ENCODE measurements at regions not wholly inside any gene's neighbourhood (a gene's known extent, or its start where the extent isn't known, plus 50 kb on each side); places are given as distances from the start of the nearest gene placed in this dataset.

DNA sequence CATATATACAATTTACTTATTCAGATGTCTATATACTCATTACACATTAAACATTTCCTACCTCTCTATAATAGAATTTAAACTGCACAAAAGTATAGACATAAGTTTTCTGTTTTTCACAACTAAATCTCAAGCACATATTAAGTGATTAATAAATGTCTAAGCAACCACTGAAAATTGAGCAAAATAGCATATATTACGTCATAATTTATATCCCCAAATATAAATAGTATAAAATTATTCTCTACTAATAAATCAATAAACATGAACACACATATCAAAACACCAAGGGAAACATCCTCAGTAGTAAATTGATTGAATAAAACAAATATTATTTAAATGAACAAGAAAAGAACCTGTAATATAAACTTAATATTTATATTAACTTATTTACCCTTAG lies 865.1 kb downstream of the CDH18 start:
- H3K9me2 ChIP-seq (ENCODE audit: insufficient read depth) = no peaks in the 10 kb centered on the region
- peaks cover 6% of the 10 kb centered on the region; the same call in 2 of the 3 replicates for H3K9me3 Mint-ChIP-seq
- H2AFZ ChIP-seq = no peak overlapping the region
- no peaks in the 10 kb centered on the region for H3K27me3 Mint-ChIP-seq (ENCODE audit: insufficient read depth, low read depth, poor library complexity)
- no peaks in the 10 kb centered on the region for H3K79me2 ChIP-seq (replicated peaks; ENCODE audit: insufficient read depth)
- no peaks in the 10 kb centered on the region for H3K36me3 ChIP-seq (ENCODE audit: insufficient read depth)
- no peak overlapping the region for H3K4me3 Mint-ChIP-seq
- no peak overlapping the region for H3K4me3 ChIP-seq
- H3K27me3 ChIP-seq (ENCODE audit: insufficient read depth) = no peaks in the 10 kb centered on the region
- no peaks in the 10 kb centered on the region for H3K4me1 Mint-ChIP-seq
- H3K27ac Mint-ChIP-seq = no peak overlapping the region
- H4K20me1 ChIP-seq (replicated peaks; ENCODE audit: insufficient read depth) = no peaks in the 10 kb centered on the region; the same call in 1 of the 2 replicates
- peaks cover 5% of the 10 kb centered on the region; the same call in 1 of the 3 replicates for H3K36me3 Mint-ChIP-seq (ENCODE audit: low read depth)
- no peak for TF ChIP-seq EZH2phosphoT487 (IDR thresholded peaks at IDR 0.05; ENCODE audit: unreplicated experiment)
- TF ChIP-seq ZNF114 (CRISPR knock-in tag; IDR thresholded peaks at IDR 0.05) = no peak
- no peak overlapping the region for H3K27ac ChIP-seq (ENCODE audit: low read depth)
- DNase-seq (ENCODE audit: low spot score) = no peak
- no peak overlapping the region for H3K4me2 ChIP-seq
- H3K4me1 ChIP-seq (ENCODE audit: insufficient read depth) = no peaks in the 10 kb centered on the region
- H3F3A ChIP-seq (replicated peaks; ENCODE audit: low read depth) = no peaks in the 10 kb centered on the region
- no peak for ATAC-seq

DNA sequence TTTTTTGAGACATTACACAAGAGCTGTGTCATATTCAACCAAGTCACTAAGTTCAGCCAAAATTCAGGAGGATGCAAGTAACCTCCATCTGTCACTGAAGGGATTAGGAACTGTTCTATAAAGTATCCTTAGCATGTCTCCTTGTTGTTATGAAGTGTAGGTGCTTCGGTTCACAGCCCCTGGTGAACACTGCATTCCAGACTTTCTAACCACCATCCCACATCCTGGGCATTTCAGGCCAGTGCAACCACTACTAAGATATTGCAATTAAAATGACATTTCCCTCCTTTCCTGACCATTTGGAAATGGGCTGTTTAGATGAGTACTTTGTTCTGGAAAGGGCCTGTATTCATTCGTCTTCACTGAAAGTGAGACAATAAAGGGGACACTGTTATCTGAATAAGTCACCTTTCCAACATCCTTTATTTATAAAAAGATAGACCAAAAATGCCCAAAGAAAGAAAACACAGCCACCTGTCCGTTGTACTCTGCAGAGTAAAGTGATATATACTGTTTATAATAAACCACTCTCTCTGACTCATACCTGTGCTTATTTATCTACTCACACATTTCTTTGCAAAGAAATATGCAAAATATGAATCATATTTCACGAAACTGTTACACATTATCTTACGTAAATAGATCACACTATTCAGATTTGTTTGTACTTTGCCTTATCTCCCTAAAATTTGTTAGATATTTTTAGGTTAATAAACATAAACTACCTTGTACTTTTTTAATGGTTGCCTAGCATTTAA lies 861.9 kb downstream of the CDH18 start:
- Mint-ChIP-seq H3K4me3 (no peak overlapping the region), H3K27ac (no peak overlapping the region), H3K4me1 (no peaks in the 10 kb centered on the region), H3K9me3 (peaks cover 9% of the 10 kb centered on the region; the same call in 2 of the 3 replicates), H3K27me3 (ENCODE audit: insufficient read depth, low read depth, poor library complexity) (peaks cover 2% of the 10 kb centered on the region), H3K36me3 (ENCODE audit: low read depth) (peaks cover under 1% of the 10 kb centered on the region; the same call in 1 of the 3 replicates)
- Histone ChIP-seq H3K27me3 (ENCODE audit: insufficient read depth) (no peaks in the 10 kb centered on the region), H3K4me1 (ENCODE audit: insufficient read depth) (no peaks in the 10 kb centered on the region), H3K36me3 (ENCODE audit: insufficient read depth) (no peaks in the 10 kb centered on the region), H3K4me3 (no peak overlapping the region), H2AFZ (no peak overlapping the region), H3K9me2 (ENCODE audit: insufficient read depth) (0 out of 2 replicates have a peak, but pooled peaks cover 10% of the 10 kb centered on the region), H4K20me1 (replicated peaks; ENCODE audit: insufficient read depth) (no peaks in the 10 kb centered on the region; the same call in 1 of the 2 replicates), H3K79me2 (replicated peaks; ENCODE audit: insufficient read depth) (no peaks in the 10 kb centered on the region), H3K4me2 (no peak overlapping the region), H3F3A (replicated peaks; ENCODE audit: low read depth) (no peaks in the 10 kb centered on the region), H3K27ac (ENCODE audit: low read depth) (no peak overlapping the region)
- no peak for ATAC-seq
- no peak for DNase-seq (ENCODE audit: low spot score)
- TF ChIP-seq EZH2phosphoT487 (IDR thresholded peaks at IDR 0.05; ENCODE audit: unreplicated experiment) (no peak), CREB1 (CRISPR knock-in tag; IDR thresholded peaks at IDR 0.05; ENCODE audit: low read depth) (no peak), POLR2AphosphoS5 (IDR thresholded peaks at IDR 0.05; ENCODE audit: low read depth) (no peak)
- TF ChIP-seq, protein P1, sequence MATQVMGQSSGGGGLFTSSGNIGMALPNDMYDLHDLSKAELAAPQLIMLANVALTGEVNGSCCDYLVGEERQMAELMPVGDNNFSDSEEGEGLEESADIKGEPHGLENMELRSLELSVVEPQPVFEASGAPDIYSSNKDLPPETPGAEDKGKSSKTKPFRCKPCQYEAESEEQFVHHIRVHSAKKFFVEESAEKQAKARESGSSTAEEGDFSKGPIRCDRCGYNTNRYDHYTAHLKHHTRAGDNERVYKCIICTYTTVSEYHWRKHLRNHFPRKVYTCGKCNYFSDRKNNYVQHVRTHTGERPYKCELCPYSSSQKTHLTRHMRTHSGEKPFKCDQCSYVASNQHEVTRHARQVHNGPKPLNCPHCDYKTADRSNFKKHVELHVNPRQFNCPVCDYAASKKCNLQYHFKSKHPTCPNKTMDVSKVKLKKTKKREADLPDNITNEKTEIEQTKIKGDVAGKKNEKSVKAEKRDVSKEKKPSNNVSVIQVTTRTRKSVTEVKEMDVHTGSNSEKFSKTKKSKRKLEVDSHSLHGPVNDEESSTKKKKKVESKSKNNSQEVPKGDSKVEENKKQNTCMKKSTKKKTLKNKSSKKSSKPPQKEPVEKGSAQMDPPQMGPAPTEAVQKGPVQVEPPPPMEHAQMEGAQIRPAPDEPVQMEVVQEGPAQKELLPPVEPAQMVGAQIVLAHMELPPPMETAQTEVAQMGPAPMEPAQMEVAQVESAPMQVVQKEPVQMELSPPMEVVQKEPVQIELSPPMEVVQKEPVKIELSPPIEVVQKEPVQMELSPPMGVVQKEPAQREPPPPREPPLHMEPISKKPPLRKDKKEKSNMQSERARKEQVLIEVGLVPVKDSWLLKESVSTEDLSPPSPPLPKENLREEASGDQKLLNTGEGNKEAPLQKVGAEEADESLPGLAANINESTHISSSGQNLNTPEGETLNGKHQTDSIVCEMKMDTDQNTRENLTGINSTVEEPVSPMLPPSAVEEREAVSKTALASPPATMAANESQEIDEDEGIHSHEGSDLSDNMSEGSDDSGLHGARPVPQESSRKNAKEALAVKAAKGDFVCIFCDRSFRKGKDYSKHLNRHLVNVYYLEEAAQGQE (IDR thresholded peaks at IDR 0.05; ENCODE audit: unreplicated experiment) = no peak
- TF ChIP-seq, protein P2, sequence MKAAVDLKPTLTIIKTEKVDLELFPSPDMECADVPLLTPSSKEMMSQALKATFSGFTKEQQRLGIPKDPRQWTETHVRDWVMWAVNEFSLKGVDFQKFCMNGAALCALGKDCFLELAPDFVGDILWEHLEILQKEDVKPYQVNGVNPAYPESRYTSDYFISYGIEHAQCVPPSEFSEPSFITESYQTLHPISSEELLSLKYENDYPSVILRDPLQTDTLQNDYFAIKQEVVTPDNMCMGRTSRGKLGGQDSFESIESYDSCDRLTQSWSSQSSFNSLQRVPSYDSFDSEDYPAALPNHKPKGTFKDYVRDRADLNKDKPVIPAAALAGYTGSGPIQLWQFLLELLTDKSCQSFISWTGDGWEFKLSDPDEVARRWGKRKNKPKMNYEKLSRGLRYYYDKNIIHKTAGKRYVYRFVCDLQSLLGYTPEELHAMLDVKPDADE (IDR thresholded peaks at IDR 0.05) = no peak
- TF ChIP-seq, protein P3, sequence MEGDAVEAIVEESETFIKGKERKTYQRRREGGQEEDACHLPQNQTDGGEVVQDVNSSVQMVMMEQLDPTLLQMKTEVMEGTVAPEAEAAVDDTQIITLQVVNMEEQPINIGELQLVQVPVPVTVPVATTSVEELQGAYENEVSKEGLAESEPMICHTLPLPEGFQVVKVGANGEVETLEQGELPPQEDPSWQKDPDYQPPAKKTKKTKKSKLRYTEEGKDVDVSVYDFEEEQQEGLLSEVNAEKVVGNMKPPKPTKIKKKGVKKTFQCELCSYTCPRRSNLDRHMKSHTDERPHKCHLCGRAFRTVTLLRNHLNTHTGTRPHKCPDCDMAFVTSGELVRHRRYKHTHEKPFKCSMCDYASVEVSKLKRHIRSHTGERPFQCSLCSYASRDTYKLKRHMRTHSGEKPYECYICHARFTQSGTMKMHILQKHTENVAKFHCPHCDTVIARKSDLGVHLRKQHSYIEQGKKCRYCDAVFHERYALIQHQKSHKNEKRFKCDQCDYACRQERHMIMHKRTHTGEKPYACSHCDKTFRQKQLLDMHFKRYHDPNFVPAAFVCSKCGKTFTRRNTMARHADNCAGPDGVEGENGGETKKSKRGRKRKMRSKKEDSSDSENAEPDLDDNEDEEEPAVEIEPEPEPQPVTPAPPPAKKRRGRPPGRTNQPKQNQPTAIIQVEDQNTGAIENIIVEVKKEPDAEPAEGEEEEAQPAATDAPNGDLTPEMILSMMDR (conservative IDR thresholded peaks at IDR 0.05; ENCODE audit: low read depth in 2 of 2) = no peak
